ENCODE measurements at regions not wholly inside any gene's neighbourhood (a gene's known extent, or its start where the extent isn't known, plus 50 kb on each side); places are given as distances from the start of the nearest gene placed in this dataset.

DNA sequence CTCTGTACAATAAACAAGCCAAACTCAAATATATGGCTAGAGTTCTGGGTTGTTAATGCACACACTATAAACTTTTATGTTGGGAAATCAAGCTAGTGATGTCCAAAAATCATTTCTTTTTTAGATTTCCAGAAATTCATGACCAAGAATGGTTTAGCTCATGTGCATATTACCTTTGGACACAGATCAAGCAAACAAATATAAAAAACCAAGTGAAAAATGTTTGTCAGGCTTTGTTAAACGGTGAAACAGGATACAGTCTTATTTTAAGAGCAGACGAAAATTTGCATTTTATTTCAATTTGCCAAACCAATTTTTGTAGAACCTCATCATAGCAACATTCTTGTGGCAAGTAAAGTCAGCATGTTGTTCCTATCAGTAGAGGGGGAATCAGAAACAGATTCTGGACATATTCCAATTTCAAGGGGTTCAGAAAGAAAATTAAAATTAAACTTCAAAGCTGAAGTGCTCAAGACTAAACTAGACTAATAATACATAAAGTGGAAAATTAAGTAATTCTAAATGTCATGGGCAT, 413.6 kb downstream of the TRIML1 start:
- DNase-seq (ENCODE audit: low read depth): no peak

DNA sequence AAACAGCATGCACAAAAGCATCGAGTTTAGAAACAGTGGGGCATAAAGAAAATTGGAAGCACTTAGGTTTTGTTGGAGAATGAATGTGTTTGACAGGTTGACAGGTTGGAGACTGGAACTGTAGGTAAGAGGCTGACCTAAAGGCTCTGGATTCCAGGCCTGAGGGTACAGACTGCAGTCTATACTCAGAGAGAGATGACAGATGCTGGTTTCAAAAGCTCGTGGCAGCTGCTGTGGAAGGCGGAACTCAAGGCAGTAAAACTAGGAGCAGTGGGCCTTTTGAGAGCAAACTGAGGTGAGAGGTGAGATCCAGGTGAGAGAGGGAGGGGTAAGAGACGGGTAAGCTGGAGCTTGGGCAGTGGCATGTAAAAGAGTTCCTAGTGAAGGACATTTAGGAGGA, 415.2 kb downstream of the TRIML1 start:
- no peak for DNase-seq (ENCODE audit: low read depth)

DNA sequence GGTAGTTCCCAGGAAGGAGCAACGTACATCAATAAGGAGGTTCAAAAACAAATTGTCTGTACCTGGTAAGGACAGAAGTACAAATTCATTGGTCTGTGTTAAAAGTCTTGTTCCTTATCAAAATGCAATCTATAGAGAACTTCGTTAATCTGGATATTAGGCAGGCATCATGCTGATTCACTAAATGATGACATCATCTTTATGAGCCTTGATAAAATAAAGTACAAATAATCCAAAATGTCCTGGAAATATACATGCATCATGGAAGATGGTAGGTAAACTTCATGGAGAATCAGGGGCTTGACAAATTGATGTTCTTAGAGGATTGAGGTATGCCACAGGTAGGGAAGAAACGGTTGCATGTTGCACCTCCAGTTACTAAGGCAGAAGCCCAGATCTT, 433.9 kb downstream of the TRIML1 start:
- no peak for DNase-seq (ENCODE audit: low read depth)

DNA sequence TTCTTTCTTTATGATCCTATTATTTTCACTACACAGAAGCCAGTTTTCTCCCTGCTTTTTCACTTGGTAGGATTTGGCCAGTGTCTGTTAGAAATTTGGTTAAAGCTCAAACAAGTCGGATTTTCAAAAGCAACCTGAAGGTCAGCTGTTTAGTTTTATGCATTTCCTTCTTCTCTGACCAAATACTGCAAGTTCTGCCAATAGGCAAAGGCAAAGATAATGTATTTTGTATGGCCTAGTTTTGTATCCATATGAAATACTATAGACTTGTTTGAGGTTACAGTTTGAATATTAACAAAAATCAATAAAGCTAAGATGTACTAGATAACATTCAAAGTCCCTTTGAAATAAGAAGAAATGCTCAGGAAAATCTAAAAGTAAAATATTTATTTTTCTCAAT, 439.4 kb downstream of the TRIML1 start:
- no peak for DNase-seq (ENCODE audit: low read depth)

DNA sequence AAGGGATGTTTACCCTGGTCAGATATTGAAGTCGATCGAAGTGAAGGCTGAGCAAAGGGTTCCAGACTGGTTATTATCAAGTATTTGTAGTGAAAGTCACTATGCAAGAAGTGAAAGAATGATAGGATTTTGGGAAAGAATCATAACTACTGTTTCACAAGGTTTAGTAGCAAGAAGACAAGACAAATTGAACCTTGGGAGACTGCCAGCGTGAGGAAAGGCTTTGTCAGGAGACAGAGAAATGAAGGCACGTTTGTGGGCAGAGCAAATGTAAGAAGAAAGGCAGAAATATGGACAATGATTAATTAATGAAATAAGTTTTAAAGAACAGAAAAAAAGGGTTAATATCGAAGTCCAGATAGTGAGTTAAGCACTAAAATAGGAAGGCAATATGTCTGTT, 456.8 kb downstream of the TRIML1 start:
- DNase-seq (ENCODE audit: low read depth): no peak

DNA sequence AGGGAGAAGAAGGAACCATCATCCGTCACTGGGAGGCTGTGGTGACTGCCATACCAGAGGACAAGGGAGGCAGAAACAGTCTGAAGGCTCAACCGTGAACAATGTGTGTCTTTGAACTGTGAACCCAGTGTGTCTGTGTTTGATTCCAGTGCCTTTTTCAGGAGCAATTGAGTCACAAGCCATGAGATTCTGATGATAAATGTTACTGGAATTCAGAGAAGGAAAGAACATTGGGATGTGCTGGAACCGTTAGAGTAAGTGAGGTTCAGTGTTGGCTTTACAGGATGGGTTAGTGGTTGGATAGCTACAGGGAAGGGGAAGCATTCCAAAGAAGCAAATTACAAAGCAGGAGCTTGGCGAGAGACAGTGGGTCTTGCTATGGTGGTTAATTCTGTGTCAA, 464.4 kb downstream of the TRIML1 start:
- DNase-seq (ENCODE audit: low read depth): no peak

DNA sequence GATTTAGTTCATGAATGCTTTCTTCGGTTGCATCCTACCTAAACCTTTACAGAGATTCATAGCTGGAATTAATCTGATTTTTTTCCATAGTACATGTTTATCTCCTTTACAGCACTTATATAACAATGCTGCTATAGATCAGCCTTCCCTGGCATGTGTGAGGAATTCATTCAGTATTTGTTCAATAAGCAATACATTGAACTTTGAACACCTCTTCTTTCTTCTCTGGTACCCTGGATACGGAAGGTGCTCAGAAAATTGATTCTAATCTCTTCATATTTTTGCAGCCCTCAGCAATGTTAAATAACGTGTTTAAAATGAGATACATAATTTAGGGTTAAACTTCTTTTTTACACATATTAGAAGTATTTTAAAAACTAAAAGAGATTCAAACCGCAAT, 467.4 kb downstream of the TRIML1 start:
- DNase-seq (ENCODE audit: low read depth): no peak

DNA sequence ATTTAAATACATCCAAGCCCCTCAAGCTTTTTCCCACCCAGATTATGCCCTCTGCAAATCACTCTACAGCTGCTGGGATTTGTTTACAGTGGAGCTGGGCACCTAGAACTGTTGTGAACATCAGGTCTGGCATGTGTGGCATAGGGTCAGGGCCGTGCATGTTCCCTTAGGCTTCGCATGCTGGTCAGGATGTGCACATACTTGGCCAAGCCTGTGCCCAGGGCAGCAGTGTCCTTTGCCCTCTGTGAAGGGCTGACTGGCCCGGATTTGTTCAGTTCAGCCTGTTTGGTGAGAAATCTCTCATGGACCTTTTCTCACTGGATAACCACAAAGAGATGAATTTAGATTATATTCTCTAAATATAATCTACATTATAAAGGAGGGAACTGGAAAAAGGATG, 471.9 kb downstream of the TRIML1 start:
- DNase-seq (ENCODE audit: low read depth): no peak

DNA sequence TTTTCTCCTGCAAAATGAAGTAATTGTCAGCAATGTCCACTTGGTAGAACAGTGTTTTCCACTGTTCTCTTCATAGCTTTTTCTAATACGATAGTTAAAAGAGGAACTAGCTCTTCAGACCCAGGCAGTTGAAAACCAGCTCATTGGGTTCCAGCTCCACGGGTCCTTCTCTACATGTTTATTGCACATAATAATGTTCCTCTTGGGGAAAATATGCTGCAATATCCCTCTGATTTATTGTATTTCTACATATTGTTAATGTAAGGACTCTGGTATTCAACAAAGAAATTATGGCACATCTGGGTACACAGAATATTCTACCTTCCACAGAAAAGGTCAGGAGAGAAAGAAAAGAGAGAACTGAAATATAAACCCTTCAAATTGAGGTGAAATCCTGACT, 473.4 kb downstream of the TRIML1 start:
- no peak for DNase-seq (ENCODE audit: low read depth)

DNA sequence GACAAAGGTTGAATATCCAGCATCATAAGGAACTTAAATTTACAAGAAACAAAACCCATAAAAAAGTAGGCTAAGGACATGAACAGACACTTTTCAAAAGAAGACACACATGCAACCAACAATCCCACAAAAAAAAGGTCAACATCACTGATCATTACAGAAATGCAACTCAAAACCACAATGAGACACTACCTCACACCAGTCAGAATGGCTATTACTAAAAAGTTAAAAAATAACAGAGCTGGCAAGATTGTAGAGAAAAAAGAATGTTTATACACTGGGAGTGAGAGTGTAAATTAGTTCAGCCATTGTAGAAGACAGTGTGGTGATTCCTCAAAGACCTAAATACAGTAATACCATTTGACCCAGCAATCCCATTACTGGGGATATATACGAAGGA, 474.7 kb downstream of the TRIML1 start:
- DNase-seq (ENCODE audit: low read depth): no peak

DNA sequence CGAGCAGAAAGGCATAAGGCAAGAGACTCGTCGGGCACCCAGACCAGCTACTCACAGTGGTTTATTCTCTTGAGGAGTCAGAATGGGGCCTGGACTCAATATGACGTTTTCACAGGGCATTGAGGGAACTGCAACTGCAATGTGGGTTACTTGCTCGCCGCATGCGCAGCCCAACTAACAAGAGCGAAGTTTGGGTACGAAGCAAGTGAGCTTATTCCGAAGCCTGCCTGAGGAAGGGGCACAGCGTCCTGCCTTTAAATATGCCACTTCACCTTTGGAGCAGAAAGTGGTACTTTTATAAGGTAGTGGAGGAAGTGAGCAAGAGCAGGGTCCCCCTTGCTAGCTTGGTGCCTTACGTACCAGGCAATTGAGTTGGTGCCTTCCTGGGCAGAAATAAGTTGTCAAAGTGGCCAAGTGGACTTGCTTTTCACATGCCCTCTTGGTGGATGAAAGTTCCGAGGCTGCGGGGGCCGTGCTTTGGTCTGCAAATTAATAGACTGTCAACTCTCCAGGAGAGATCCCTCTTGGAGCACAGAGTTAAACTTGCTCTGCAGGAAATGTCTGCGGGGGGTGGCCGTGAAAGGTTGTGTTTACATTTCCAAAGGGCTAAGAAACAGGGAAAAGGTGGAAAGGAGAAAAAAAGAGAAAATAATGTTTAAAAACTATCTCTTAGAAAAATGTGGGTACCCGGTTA, 480.4 kb downstream of the TRIML1 start:
- no peak for DNase-seq (ENCODE audit: low read depth)

DNA sequence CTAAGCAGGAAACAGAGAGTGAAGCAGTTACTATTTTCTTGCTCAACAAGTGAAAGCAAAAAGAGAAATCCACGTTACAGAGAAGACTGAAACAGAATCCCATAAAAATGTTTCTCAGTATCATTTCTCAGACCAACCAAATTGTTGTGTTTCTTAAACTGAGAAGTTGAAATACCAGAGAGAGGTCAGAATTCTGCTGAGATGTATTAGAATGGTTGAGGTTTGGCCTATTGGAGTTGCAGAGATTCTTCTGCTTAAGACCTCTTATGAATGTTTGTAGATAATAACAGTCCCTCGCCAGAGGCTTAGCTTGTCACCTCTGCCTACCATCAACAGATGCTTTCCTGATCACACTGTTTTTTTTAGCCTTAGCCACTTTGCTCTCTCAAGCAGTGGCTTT, 481.4 kb downstream of the TRIML1 start:
- no peak for DNase-seq (ENCODE audit: low read depth)

DNA sequence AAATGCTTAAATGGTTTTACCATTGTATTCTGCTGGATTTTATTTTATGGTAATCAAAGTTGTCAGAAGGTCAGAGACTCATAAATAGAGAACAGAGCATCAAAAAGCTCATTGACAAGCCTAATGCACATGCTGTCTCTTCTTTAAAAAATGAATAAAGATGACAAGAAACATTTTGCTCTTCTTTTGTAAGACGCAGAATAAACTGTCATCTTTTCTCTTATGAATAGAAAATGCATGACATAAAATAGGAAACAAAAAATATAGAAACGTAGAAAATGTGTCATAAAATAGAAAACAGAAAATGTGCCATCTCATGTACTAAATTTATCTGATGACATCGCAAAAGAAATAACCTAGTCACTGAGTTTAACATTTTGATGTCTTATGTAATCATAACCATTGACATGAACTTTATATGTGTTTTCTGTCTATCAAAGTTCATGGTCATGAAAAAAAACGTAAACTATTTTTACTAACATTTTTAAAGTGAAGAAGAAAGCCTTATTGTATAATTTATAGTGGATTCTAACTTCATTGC, 484.1 kb downstream of the TRIML1 start:
- no peak for DNase-seq (ENCODE audit: low read depth)

DNA sequence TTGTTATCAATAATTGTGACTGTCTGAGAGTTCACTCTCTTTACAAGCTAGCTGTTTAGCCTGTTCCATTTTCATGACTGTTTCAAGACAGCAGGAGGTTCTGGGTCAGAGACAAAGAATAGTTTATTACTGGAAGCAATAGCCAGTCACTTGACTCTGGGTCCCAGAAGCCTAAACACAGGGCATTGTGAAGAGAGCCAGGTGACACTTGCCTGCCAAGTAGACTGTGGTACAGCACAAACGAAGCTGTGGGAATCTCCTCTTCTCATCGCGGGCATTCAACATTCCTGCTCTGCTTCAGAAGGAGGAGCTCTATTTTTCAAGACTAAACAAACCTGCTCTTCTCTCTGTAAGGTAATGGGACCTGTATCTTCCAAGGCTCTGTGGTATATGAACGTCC, 485.1 kb downstream of the TRIML1 start:
- DNase-seq (ENCODE audit: low read depth): no peak

DNA sequence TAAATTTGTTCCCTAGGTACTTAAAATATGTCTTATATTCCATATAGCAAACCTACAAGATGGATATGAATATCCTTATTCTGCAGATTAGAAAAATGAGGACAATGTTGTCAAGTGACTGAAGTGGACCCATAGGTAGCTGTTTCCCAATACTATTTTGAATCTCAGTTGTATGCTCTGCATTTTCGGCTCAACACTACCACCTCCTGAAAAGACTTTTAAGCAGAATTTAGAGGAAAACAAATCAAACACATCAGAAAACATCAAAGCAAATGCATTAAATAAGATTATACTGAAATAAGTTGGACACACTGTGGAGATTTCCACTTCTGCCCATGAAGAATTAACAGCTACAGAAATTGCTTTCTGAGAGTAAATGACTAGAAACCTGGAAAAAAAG, 488.7 kb downstream of the TRIML1 start:
- no peak for DNase-seq (ENCODE audit: low read depth)

DNA sequence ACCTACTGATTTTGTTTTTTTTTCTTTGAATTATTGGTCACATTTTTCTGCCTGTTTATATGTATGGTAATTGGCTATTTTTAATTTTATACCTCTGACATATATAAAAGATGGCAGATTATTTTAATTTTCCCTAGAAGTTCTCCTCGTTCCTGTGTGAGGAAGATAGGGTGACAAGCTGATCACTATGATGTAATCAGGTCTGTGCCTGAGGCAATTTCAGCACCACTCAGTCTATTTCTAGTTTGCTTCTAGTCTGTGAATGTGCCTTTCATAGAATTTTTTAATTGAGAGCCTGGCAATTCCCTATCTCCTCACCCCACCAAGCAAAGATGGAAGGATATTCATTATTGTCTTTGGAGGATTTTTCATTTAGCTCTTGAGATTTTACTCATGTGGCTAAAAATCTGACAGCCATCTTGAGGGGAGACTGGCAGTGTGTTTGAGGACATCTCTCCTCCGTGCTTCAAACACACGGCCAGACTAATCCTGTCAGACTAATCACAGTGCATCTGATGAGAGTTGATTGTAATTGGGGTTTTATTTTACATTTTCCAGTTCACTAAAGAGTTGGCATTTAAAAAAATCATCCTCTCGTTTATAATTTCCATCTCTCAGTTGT, 500.3 kb downstream of the TRIML1 start:
- no peak for DNase-seq (ENCODE audit: low read depth)

DNA sequence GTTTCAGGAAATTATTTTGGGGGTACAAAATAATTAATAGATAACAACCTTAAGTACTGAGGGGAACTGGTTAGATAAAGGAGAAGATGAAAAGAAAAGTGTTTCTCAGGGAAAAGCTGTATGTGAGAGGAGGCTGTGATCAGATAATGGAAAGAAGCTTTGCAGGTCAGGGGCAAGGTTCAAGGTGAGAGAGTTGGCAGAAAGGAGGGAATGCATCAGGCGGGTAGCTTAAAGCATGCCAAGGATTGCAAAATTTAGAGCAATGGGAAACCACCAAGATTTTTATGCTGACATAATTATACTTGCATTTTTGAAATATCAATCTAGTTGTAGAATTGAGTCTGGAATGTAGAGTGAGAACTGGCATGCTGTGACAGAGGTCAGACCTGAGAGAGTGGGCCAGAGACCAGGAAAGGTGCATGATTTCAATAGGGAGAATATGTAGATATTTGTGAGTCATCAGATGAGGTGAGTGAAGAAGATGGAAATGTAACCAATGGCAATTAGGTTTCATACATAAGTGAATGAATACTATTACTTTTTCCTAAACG, 508.7 kb downstream of the TRIML1 start:
- no peak for DNase-seq (ENCODE audit: low read depth)

DNA sequence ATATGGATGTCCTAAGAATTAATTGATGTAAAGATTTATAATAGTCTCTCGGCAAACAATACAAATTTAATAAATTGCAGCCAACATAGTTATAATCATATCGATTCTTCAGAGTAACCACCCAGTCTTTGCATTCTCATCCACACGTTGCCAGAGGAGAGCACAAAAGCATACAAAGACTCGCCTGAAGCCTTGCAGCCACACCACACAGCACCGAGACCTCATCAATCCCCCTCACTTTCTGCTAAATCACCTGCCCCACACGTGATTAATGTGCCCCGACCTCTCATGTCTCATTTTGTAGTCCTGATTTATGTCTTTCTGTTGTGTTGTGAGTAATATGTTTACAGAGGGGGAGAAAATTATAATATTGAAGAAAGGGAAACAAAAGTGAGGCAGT, 510.4 kb downstream of the TRIML1 start:
- DNase-seq (ENCODE audit: low read depth): no peak

DNA sequence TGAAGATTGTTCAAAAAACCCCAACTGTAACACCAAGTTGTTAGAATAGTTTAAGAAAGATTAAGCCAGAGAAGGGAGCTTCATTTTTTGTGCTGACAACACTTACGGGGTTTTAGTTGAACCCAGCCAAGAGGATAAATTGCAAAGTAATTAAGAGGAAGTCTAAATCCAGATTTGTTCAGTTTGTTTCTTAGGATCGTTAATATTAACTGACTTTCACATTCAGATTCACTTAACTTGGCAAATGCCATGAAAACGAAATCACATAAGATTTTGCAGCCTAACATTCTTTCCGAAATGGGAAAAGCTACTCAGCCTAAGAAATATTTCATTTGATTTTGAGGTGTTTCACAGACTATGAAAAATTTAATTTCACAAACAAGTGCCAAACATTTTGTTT, 511.3 kb downstream of the TRIML1 start:
- DNase-seq (ENCODE audit: low read depth): no peak

DNA sequence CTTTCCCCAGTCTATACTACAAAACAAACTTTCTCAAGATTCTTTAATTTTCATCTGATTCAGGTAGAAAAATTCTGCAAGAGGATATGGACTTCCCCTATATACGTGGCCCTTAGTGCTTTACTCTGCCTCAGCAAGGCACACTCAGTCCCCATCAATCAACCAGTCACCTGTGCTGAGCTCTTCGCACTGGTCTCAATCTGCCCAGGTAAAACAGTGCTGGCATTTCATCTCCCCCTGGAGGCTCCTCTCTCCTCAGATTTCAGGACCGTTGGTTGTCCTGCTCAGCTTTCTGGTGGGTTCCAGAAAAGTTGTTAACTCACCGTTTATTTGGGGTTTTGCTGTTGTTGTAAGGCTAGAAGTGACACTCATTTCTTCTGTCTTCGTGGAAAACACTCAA, 518.1 kb downstream of the TRIML1 start:
- no peak for DNase-seq (ENCODE audit: low read depth)

DNA sequence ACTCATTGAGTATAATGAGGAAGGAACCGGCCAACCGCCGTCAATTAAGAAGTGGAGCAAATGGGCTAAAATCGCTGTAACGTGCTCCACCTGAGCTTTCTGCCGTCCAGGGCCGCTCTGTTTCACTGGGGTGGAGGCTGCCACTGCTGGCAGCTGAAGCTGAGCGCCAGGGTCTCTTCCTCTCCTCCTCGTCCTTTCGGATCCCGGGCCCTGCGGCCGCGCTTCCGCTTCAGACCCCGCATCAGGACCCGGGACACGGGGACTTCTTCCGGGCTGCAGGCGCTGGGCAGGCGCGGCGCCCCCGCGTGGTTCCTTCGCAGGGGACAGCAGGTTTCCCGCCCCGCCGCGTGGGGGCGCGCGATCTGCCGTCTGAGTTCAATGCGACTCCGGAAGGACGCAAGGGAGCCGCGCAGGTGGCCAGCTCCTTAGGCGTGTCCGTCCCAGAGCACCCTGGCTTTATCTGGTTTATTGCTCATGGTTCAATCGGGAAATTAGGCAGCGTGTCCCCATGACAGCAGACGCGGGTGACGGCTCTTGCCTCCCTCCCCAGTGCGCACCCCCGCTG, 519.8 kb downstream of the TRIML1 start:
- no peak for DNase-seq (ENCODE audit: low read depth)

DNA sequence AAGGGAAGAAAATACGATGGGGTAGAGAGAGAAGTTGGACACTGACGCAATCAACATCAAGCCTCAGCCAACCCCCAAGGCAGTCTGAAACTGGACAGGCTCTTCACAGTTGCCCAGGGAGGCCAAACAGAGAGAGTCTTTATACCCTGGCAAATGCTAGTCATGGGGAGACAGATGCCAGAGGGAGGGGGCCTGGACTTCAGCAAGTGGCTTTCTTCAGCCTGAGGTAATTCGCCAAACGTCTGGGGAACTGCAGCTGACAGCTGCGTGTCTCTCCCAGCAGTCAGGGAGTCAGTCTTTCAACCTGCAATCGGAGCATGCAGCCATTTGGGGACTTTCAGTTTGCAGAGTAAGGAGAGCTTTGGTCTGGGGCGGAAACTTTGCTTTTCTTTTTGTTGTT, 521.6 kb downstream of the TRIML1 start:
- no peak for DNase-seq (ENCODE audit: low read depth)

DNA sequence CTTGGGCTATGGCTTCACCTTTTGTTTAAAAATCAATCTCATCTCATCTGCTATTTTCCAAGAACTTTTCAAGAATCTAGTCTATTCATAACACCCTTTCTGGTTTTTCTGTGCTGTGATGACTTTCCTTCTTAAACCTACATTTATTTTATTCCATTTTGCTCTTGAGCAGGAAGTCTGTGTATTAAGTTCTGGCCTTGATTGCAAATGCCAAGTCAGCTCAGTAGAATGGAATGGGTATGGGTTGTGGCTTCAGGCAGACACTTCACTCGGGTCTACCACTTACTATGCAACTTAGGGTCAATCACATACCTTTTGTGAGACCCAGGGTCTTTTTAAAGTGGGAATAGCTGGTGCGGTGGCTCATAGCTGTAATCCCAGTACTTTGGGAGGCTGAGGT, 522.3 kb downstream of the TRIML1 start:
- no peak for DNase-seq (ENCODE audit: low read depth)

All from iris pigment epithelial cell (primary cell).